Gastrocnemius medialis (tissue), 4 donors: ENCODE measurements at regions not wholly inside any gene's neighbourhood (a gene's known extent, or its start where the extent isn't known, plus 50 kb on each side); places are given as distances from the start of the nearest gene placed in this dataset.

Source experiments
- CTCF ChIP-seq, 5 experiments: fragments of 450-650 bp in 3 of 5; fragments of 200-600 bp in 2 of 5; sonication (generic) in 2 of 5; IDR thresholded peaks in 4 of 5; conservative IDR thresholded peaks in 1 of 5; 1 replicate in 4 of 5; 2 replicates in 1 of 5; pipeline ENCODE4 v1.5.1; 2016 to 2019; ENCODE audit warnings: antibody characterized with exemption in 5 of 5, mild to moderate bottlenecking in 3 of 5, moderate library complexity in 3 of 5
- POLR2A ChIP-seq, 2 donors: fragments of 450-650 bp; IDR thresholded peaks; one replicate each; pipeline ENCODE4 v1.6.1; 2017; ENCODE audit warnings: antibody characterized with exemption in 2 of 2, mild to moderate bottlenecking in 2 of 2, moderate library complexity in 2 of 2

GRCh38 chr4:104944596-104944995 lies 202.1 kb upstream of the TET2 start:
- TF ChIP-seq CTCF (IDR thresholded peaks at IDR 0.05 in 4 of 5, conservative IDR thresholded peaks at IDR 0.05 in 1 of 5) (no peak), POLR2A (IDR thresholded peaks at IDR 0.05) (no peak)
